Ovary (tissue), 7 donors: ENCODE measurements at regions not wholly inside any gene's neighbourhood (a gene's known extent, or its start where the extent isn't known, plus 50 kb on each side); places are given as distances from the start of the nearest gene placed in this dataset.

Source experiments
- DNase-seq, 5 donors: peaks; one replicate each; pipeline ENCODE4 v3.0.0-alpha.2; 2019 to 2020
- H3K27ac ChIP-seq, 2 donors: fragments of 200-600 bp; one replicate each; pipeline versions ENCODE4 v1.5.1 to v1.8.0; 2019 to 2022
- H3K27me3 ChIP-seq: fragments of 200-600 bp; one replicate; pipeline ENCODE4 v1.8.0; 2022
- H3K36me3 ChIP-seq: fragments of 200-600 bp; sonication (generic); one replicate; pipeline ENCODE4 v1.5.1; 2019
- H3K4me1 ChIP-seq: one replicate; pipeline ENCODE4 v1.8.1; 2013; ENCODE audit warnings: mild to moderate bottlenecking, moderate library complexity; ENCODE audit not compliant: insufficient read depth
- H3K4me3 ChIP-seq: fragments of 200-600 bp; sonication (generic); one replicate; pipeline ENCODE4 v1.5.1; 2017
- H3K9me3 ChIP-seq, 2 donors: fragments of 200-600 bp in 1 of 2; sonication (generic) in 1 of 2; one replicate each; pipeline versions ENCODE4 v1.5.1 to v1.8.1; 2013 to 2019; ENCODE audit warnings: mild to moderate bottlenecking in 1 of 2, moderate library complexity in 1 of 2
- EP300 ChIP-seq: sonication (generic); formaldehyde crosslinking; IDR thresholded peaks from one replicate; pipeline ENCODE4 v1.6.1; 2017; ENCODE audit warnings: antibody characterized with exemption
- POLR2A ChIP-seq: fragments of 450-650 bp; IDR thresholded peaks from one replicate; pipeline ENCODE4 v1.6.1; 2017; ENCODE audit warnings: antibody characterized with exemption, mild to moderate bottlenecking, moderate library complexity
- WGBS, 3 donors: extraction: QIAGEN DNeasy Blood & Tissue Kit in 1 of 3; methylation state at CpG; one replicate each; pipeline versions ENCODE4 v1.1.5 to v1.1.7; 2013 to 2017; 5-methylcytosine and 5-hydroxymethylcytosine counted together
- intact Hi-C, 4 donors: fragments of 100-400 bp; cut with DNase I; formaldehyde crosslinking; loops; one replicate each; pipeline versions ENCODE4 v1.11.0 to v1.15.1; 2022 to 2023
- TF ChIP-seq, protein P1 (sequence below), 3 donors: fragments of 450-650 bp in 2 of 3; fragments of 200-600 bp in 1 of 3; IDR thresholded peaks; one replicate each; pipeline versions ENCODE4 v1.5.1 to v1.8.0; 2016 to 2022; ENCODE audit warnings: antibody characterized with exemption in 3 of 3, mild to moderate bottlenecking in 1 of 3
- donor health status: DM: no; HTN: no; CAD: no; lungs with moderate emphysema.
- donor health status: DM: no; HTN: no; CAD: no.
- donor health status: Bipolar disorder and iron deficiency.
- donor health status: DM: no; HTN: no; CAD: no.
- donor health status: DM: yes; HTN: yes; CAD: no.

- H3K4me1 ChIP-seq = no peaks in the 10 kb centered on the region
- DNase-seq = no peak
- 78 to 83% (median 79%) methylated on average over 1 of the region's 1 CpG for WGBS, 3 donors
- H3K9me3 ChIP-seq = no peaks in the 10 kb centered on the region
- no peaks in the 10 kb centered on the region for H3K36me3 ChIP-seq
- H3K27ac ChIP-seq = no peak overlapping the region
- H3K4me3 ChIP-seq = no peak overlapping the region
- TF ChIP-seq POLR2A (no peak), EP300 (no peak)
- H3K27me3 ChIP-seq = no peaks in the 10 kb centered on the region
- intact Hi-C loops = no loop called here
Observed at GRCh38 chr14:40476005-40476404, 1043.8 kb upstream of the FBXO33 start.

DNA sequence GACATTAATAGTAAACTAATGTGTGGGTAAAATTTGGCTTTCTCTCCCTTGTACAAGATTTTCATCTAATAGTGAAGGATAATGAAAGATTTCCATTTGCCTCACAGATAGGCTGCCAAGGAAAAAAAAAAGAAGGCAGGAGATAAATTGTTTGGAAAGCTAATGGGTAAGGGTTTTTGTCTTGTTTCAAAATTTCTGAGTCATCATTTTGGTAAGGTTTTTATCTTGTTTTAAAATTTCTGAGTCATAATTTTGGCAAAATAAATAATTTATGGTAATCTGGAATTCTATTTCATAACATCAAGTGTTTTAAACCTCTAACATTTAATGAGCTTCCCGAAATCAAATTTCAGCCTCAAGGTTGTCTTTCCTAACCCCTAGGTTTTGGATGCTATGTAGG is 1035.7 kb upstream of the FBXO33 start:
- Histone ChIP-seq H3K4me3 (no peak overlapping the region), H3K27me3 (no peaks in the 10 kb centered on the region), H3K9me3 (no peaks in the 10 kb centered on the region), H3K4me1 (no peaks in the 10 kb centered on the region), H3K36me3 (no peaks in the 10 kb centered on the region), H3K27ac (no peak overlapping the region)
- WGBS, 3 donors = 60 to 82% (median 64%) methylated on average over 1 of the region's 1 CpG
- DNase-seq = no peak
- TF ChIP-seq, protein P1, sequence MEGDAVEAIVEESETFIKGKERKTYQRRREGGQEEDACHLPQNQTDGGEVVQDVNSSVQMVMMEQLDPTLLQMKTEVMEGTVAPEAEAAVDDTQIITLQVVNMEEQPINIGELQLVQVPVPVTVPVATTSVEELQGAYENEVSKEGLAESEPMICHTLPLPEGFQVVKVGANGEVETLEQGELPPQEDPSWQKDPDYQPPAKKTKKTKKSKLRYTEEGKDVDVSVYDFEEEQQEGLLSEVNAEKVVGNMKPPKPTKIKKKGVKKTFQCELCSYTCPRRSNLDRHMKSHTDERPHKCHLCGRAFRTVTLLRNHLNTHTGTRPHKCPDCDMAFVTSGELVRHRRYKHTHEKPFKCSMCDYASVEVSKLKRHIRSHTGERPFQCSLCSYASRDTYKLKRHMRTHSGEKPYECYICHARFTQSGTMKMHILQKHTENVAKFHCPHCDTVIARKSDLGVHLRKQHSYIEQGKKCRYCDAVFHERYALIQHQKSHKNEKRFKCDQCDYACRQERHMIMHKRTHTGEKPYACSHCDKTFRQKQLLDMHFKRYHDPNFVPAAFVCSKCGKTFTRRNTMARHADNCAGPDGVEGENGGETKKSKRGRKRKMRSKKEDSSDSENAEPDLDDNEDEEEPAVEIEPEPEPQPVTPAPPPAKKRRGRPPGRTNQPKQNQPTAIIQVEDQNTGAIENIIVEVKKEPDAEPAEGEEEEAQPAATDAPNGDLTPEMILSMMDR (IDR thresholded peaks at IDR 0.05) = no peak
- TF ChIP-seq POLR2A (no peak), EP300 (no peak)
- intact Hi-C loops = no loop called here

GRCh38 chr14:40464531-40464930 is 1032.3 kb upstream of the FBXO33 start:
- no peak overlapping the region for H3K4me3 ChIP-seq
- H3K4me1 ChIP-seq = no peaks in the 10 kb centered on the region
- no peaks in the 10 kb centered on the region for H3K9me3 ChIP-seq
- DNase-seq = no peak
- WGBS, 3 donors = 97 to 100% (median 100%) methylated on average over 2 of the region's 2 CpGs
- H3K27ac ChIP-seq = no peak overlapping the region
- no peaks in the 10 kb centered on the region for H3K36me3 ChIP-seq
- TF ChIP-seq EP300 (no peak), POLR2A (no peak)
- TF ChIP-seq, protein P1 (IDR thresholded peaks at IDR 0.05) = no peak
- intact Hi-C loops = no loop called here
- no peaks in the 10 kb centered on the region for H3K27me3 ChIP-seq

- Histone ChIP-seq H3K4me3 (no peak overlapping the region), H3K27me3 (no peaks in the 10 kb centered on the region), H3K36me3 (no peaks in the 10 kb centered on the region), H3K9me3 (no peaks in the 10 kb centered on the region), H3K27ac (no peak overlapping the region), H3K4me1 (no peaks in the 10 kb centered on the region)
- intact Hi-C loops = no loop called here
- no peak for DNase-seq
- TF ChIP-seq, protein P1 (IDR thresholded peaks at IDR 0.05) = no peak
- TF ChIP-seq POLR2A = no peak
- TF ChIP-seq EP300 = no peak
- WGBS, 3 donors = 76 to 88% (median 85%) methylated on average over 6 of the region's 6 CpGs
Observed at GRCh38 chr14:40463886-40464285, 1031.7 kb upstream of the FBXO33 start.

GRCh38 chr14:40452674-40453073 is 1020.4 kb upstream of the FBXO33 start:
- 88 to 98% (median 94%) methylated on average over 1 of the region's 1 CpG for WGBS, 3 donors
- H3K36me3 ChIP-seq = no peaks in the 10 kb centered on the region
- H3K9me3 ChIP-seq = no peaks in the 10 kb centered on the region
- H3K27ac ChIP-seq = no peak overlapping the region
- no peak overlapping the region for H3K4me3 ChIP-seq
- intact Hi-C loops = no loop called here
- no peak for TF ChIP-seq POLR2A
- TF ChIP-seq, protein P1 (IDR thresholded peaks at IDR 0.05) = no peak
- no peak for TF ChIP-seq EP300
- H3K27me3 ChIP-seq = no peaks in the 10 kb centered on the region
- no peak for DNase-seq
- H3K4me1 ChIP-seq = no peaks in the 10 kb centered on the region
